ENCODE measurements at regions not wholly inside any gene's neighbourhood (a gene's known extent, or its start where the extent isn't known, plus 50 kb on each side); places are given as distances from the start of the nearest gene placed in this dataset.
"Not testable (repeated sequence)": the region's sequence is repeated elsewhere in the genome, so short reads cannot be mapped to it uniquely, and the experiment has no call there.

DNA sequence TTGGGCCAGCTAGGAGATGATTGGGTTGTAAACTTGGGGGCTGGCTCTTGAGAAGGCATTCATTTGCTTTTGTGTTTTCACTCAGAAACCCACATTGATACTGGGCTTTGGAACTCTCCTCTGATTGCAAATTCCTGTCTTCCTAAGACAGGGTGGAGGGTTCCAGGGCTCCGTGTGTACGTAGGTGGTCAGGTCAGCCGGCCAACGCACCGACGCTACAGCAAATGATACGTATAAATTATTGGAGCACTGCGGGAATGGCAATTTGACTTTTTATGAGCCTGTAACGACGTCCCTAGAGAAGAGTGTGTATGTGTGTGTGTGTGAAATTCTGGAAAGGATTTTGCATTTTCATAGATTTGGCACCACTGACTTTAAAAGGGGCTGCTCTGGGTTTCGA is 236.9 kb downstream of the SHOX start:
- FAIRE-seq (no peak), DNase-seq (ENCODE audit: extremely low spot score, insufficient read length, low read depth) (no peak)

DNA sequence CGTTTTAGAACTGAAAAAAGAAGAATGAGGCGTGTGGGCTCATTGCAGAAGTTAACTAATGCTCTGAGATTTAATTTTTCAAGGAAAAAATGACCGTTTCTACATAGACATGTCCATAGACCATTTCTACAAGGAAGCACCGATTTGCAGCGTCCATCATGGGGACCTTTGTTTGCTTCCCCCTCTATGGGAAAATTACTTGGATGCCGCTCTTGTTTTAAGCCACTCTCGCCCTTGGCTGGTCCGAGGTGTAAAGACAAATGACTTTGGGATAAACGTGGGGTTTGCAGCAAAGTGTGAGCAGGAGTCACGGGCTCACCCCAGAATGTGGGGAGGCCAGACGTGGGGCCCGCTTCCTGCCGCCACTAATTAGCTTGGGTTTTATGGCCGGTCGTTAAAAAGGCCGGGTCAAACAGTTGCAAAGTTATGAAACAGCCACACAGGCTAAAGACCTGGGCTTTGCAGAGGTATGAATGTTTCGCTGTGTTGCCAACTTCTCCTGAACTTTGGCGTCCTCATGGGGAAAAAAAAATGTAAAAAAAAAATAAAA is 235.9 kb downstream of the SHOX start:
- no peak for FAIRE-seq

DNA sequence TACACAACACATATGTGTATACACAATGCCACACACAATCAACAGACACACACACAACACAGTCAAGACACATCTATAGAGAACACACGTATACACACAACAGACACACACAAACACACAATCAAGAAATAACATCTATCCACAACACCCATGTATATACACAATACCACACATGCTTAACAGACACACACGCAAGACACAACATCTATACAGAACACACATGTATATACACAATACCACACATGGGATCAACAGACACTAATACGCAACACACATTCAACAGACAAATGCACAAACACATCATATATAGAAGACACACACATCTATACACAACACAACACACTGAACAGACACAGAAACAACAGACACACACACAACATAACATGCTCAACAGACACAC is 234.8 kb downstream of the SHOX start:
- no peak for FAIRE-seq
- DNase-seq (ENCODE audit: extremely low spot score, insufficient read length, low read depth) = no peak

More for the DNA sequence above, 235.9 kb downstream of the SHOX start:
- DNase-seq (ENCODE audit: extremely low spot score, insufficient read length, low read depth) = no peak

DNA sequence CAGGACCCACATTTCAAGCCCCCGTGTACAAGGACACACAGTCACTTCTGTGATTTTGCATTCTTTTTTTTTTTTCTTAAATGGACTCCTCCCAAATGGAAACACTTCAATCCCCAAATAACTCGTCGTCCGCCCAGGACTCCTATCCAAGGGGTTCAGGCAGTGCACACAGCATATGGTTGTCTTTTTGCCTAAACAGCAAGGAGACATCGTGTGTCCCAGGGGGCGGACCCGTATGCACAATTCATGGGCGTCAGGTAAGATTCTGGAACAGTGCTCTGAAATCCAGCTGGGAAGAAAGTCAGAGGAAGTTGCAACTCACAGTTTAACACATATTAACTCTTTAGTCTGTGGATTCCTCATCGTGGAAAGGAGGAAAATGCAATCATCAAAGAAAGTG is 231.3 kb downstream of the SHOX start:
- no peak for FAIRE-seq
- no peak for DNase-seq (ENCODE audit: extremely low spot score, insufficient read length, low read depth)

DNA sequence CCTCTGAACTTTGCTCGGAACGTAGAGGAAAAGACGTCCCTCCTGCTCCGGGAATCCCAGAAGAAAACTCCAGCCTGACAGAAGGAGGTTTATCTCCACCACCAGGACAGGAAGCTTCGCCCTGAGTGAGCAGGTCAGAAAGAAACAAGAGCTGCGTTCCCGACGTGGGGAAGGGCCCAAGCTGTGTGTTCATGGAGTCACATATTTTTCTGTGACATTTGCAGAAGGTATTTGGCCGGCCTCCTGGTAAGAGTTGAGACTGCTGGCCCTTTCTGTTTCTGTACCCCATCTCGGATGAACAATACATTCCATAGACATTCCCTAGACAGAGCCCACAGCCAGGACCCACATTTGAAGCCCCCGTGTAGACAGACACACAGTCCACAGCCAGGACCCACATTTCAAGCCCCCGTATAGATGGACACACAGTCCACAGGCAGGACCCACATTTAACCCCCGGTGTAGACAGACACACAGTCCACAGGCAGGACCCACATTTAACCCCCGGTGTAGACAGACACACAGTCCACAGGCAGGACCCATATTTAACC is 230.8 kb downstream of the SHOX start:
- FAIRE-seq (no peak), DNase-seq (ENCODE audit: extremely low spot score, insufficient read length, low read depth) (no peak)

DNA sequence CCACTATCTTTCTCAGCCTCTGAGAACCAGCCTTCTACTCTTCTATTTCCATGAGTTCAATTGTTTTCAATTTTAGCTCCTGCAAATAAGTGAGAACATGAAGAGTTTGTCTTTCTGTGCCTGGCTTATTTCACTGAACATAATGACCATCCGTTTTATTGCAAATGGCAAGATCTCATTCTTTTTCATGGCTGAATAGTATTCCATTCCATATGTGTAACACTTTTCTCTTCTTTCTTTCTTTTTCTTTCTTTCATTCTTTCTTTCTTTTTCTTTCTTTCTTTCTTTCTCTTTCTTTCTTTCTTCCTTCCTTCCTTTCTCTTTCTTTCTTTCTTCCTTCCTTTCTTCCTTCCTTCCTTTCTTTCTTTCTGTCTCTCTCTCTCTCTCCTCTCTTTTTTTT is 228.7 kb downstream of the SHOX start:
- DNase-seq (ENCODE audit: extremely low spot score, insufficient read length, low read depth) (no peak), FAIRE-seq (no peak)

DNA sequence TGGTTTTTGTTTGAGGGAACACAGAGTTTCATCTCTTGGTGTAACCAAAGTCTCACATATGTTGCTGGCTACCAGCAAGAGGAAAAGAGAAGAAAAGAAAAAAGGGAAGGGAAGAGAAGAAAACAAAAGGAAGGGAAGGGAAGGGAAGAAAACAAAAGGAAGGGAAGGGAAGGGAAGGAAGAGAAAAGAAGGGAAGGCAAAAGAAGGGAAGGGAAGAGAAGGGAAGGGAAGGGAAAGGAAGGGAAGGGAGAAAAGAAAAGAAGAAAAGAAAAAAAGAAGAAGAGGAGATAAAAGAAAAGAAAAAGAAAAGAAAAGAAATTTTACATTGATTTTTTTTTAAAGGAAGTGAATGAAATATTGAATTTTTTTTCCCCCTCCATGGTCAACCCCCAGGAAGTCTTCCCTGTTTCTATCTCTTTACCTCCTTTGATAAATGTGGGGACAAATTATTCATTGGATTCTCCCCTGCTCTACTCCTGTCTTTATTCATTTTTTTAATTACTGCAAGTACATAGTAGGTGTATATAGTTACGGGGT is 228.0 kb downstream of the SHOX start:
- DNase-seq (ENCODE audit: extremely low spot score, insufficient read length, low read depth) (no peak), FAIRE-seq (no peak)

DNA sequence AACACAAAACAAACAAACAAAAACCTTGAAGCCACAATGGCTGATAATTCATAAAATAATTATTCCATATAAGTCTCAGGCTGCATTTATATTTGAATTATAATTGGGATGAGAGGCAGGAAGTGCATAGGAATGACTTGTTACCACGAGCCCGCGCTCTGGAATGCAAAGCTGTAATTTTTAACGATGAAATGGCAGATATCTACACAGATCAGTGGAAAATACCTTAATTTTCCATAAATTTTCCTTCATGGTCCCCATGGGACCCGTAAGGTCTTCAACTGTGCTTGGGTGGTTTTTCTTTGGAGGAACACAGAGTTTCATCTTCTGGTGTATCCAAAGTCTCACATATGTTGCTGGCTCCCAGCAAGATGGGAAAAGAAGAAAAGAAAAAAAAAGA is 226.8 kb downstream of the SHOX start:
- FAIRE-seq (no peak), DNase-seq (ENCODE audit: extremely low spot score, insufficient read length, low read depth) (no peak)

DNA sequence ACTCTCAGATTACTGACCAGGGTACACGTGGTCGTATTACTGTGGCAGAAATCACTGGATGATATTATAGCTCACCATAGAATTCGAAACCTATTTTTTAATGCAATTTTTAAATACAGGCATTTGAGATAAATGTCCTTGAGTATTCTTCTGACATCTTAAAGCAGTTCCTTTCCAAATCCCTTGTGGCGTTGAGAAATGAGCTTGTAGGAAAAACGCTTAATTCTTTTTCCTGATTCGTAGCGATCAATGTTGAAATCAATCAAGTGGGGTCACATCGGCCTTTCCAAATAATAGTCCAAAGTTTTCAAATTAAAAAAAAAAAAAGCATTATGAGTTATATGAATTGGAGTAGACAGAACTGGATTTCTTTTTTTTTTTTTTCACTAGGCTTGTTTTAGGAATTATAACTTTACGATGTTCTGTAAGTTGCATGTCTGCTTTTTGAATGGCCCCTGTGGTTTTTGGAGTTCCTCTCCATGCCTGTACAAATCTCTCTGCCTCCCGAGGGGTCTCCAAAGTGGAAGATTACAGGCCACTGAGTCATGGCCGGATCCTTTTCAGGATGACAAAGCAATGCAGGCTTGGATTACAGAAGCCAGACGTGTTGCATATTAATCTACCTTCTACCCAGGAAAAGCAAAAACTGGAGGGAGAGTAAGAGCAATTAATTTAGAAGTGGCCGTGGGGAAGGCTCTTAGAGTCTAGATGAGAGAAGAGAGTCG is 226.1 kb downstream of the SHOX start:
- DNase-seq (ENCODE audit: extremely low spot score, insufficient read length, low read depth) (no peak), FAIRE-seq (no peak)

DNA sequence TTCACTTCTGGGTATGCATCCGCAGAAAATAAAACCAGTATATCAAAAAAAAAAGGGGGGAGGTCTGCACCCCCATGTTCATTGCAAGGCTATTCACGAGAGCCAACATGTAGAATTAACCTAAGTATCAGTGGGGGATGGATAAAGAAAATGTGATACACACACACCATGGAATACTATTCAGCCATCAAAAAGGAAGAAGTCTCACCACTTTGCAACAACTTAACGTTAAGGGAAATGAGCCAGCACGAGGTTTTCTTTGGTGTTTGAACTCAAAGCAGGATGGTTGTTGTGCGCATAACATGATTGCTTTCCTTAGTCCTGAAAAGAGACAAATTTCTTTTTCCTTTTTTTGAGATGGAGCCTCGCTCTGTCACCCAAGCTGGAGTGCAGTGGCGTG is 222.7 kb downstream of the SHOX start:
- no peak for FAIRE-seq
- no peak for DNase-seq (ENCODE audit: extremely low spot score, insufficient read length, low read depth)

DNA sequence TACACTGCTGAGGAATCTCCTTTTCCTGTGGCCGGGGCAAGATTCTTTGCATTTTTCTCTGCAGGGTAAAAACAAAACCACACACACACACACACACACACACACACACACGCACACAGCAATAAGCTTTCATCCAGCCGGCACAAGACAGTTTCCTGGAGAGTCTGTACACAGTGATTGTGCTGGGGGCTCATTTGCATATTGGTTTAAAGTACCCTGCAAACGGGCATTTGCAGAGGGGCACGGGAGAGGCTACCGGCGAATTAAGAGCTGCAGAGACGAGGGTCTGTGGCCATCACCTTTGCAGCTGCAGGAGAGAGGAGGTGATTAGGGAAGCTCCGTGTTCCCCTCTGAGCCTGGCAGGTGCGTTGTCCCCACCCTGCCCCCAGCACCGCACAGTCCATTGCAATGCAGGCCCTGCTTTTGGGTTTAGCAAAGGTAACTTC is 219.9 kb downstream of the SHOX start:
- DNase-seq (ENCODE audit: extremely low spot score, insufficient read length, low read depth) (no peak), FAIRE-seq (no peak)

DNA sequence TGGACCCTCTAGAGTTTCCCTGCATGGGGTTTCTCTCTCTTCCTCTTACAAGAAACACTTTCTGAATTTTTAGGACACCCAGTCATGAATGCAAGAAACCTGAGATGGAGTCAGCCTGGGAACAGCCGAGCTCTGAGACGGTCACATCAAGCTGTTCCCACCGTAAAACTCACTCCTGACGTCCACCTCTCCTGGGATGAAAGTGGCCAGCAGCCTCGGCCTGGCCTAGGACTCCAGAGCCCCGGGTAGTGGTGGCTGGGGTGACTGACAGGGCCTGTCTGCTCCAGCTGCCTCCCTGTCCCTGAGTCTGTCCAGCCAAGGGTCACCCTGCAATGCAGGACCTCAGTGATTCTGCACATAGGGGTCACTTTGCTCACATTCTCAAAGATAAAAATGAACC is 217.8 kb downstream of the SHOX start:
- no peak for FAIRE-seq
- no peak for DNase-seq (ENCODE audit: extremely low spot score, insufficient read length, low read depth)

DNA sequence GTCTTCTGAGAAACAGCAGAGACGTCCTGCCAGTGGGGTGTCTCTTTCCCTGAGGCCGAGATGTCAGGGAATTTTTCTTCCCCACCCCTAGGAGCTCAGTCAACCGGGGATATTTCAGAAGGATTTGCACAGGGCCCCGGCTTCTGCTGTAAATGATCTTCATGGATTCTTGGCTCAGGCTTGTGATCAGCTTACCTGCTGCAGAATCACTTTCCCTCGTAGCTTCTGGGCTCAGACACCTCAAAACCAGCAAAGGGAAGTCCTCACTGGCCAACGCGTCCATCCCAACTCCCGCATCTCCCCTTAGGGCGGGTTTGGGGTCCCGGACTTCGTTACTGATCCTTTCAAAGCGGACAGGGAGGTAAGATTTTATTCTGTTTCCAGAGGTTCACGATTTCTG is 212.7 kb downstream of the SHOX start:
- DNase-seq (ENCODE audit: extremely low spot score, insufficient read length, low read depth) = no peak
- FAIRE-seq = no peak

DNA sequence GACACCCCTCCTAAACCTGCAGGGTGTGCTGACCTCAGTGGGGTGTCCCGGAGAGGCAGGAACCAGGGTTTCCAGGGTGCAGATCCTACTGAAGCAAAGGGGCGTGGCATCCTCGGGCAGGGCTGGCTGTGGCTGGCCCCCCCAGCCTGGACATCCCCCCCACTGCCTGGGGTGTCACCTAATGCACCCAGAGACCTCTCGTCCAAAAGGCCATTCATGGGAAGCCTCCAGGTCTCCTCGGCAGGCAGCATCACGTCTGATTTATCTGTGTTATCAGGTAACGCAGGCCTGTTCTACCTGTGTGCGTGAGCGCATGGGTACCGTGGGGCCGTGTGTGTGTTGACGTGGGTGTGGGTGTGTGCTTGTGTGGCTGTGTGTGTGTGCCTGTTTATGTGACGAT is 210.0 kb downstream of the SHOX start:
- no peak for DNase-seq (ENCODE audit: extremely low spot score, insufficient read length, low read depth)
- FAIRE-seq = no peak

DNA sequence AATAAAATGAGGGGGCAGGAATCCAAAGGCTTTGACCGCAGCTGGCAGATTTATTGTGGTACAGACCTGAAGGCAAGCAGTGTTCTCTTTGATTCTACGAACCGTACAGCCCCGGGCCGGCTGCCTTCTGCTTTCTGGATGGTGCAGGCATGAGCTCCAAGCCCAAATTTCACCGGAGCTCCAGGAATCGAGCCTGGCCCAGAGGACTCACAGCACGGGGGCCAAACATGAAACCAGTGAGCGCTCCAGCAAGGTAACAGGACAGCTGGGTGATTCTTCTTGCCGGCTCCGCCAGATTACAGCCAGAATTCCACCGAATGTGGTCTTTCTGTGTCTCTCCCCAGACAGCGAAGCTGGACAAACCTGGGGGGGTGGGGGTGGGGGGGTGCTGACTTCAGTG is 208.1 kb downstream of the SHOX start:
- not testable (repeated sequence) for DNase-seq (ENCODE audit: extremely low spot score, insufficient read length, low read depth); FAIRE-seq

DNA sequence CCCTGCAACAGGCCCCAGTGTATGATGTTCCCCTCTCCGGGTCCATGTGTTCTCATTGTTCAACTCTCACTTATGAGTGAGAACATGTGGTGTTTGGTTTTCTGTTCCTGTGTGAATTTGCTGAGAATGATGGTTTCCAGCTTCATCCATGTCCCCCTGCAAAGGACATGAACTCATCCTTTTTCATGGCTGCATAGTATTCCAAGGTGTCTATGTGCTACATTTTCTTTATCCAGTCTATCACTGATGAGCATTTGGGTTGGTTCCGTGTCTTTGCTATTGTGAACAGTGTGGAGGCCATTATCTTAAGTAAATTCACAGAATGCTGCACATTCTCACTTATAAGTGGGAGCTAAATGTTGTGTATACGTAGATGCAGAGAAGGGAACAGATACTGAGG is 205.3 kb downstream of the SHOX start:
- not testable (repeated sequence) for DNase-seq (ENCODE audit: extremely low spot score, insufficient read length, low read depth); FAIRE-seq

DNA sequence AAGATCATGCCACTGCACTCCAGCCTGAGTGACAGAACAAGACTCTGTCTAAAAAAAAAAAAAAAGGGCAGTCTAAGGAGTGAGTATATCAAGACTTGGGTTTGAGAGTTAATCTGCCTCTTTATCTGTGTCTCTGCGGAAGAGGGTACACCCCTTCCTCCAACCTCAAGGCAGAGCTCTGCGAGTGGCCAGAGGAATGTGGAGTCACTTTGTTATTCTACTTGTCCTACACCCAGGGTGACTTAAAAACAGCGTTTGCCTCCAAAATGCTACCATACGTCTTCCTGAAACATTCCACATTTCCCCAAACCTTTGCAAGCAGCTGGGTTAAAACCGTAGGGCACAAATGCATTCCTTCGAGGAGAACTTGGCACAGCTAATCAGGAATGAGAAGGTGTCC is 199.9 kb downstream of the SHOX start:
- no peak for FAIRE-seq

DNA sequence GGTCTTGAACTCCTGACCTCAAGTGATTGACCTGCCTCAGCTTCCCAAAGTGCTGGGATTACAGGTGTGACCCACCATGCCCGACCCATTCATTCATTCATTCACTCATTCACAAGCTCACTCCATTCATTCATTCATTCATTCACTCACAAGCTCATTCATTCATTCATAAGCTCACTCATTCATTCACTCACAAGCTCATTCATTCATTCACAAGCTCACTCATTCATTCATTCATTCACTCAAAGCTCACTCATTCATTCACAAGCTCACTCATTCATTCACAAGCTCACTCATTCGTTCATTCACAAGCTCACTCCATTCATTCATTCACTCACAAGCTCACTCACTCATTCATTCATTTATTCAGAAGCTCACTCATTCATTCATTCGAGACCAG is 198.6 kb downstream of the SHOX start:
- DNase-seq (ENCODE audit: extremely low spot score, insufficient read length, low read depth) = no peak
- FAIRE-seq = no peak

More for the DNA sequence above, 199.9 kb downstream of the SHOX start:
- no peak for DNase-seq (ENCODE audit: extremely low spot score, insufficient read length, low read depth)

DNA sequence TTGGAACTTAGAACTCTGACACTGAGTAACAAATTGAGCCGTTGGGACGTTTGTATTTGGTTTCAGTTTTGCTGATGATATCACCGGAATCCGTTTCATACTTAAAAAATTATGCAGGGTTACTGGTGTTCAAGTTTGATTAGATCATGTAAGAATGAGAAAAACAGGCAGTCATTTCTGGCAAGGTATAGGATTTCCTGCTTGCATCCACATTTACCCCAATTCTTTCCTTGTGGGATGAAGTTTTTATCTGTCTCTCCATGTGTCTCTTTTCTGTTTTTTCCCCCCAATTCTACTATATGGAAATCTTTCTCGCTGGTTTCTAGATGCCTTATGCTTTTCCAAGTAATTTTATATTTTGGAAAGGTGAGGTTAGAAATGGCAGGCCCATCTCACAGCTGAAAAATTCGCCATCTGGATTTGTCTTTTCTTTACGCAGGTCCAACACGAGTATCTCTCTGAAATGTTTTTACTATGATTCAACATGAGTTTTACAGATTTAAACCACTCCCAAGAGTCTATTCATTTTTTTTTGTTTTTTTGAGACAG is 197.9 kb downstream of the SHOX start:
- DNase-seq (ENCODE audit: extremely low spot score, insufficient read length, low read depth) (no peak), FAIRE-seq (no peak)

DNA sequence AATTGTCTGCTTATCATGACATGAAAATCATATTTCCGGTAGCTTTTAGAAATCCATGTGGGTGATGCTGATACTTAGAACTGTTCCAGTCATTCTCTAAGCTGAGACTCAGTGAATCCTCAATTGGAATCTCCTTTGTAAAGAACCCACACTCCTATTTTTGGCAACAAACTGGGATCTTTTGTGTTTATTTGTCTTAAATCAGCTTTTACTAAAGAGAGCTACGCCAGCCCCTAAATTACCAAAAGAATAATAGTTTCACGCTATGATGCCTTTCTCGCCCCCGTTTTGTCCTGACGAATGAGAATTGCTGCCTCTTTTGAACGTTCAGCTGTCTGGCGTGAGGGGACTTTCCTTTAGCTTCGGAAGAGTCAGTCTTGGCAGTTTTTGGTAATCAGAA is 195.9 kb downstream of the SHOX start:
- DNase-seq (ENCODE audit: extremely low spot score, insufficient read length, low read depth) (no peak), FAIRE-seq (no peak)

DNA sequence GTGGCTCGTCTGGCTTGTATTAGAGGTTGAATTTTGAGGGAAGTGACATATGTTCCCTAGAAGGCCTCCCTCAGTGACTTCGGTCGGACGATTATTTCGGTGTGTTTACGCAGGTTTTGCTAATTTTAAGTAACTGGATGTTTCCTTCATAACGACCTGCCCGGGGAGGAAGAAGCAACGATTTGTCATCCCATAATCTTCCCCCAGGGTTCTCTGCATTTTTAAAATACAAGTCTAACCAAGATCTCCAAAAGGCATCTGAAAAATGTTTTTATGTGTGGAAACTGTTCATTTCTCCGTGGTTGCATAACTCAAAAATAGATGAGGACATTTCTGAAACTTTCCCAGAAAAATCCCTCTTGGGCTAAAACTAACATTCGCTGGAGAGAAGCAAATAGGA is 195.4 kb downstream of the SHOX start:
- FAIRE-seq (no peak), DNase-seq (ENCODE audit: extremely low spot score, insufficient read length, low read depth) (no peak)
